Adrenal gland (tissue), 5 donors: ENCODE measurements at regions not wholly inside any gene's neighbourhood (a gene's known extent, or its start where the extent isn't known, plus 50 kb on each side); places are given as distances from the start of the nearest gene placed in this dataset.

Experiments
- POLR2A ChIP-seq, 2 donors: fragments of 450-650 bp; IDR thresholded peaks; one replicate each; pipeline ENCODE4 v1.6.1; 2017; ENCODE audit warnings: antibody characterized with exemption in 2 of 2, mild to moderate bottlenecking in 2 of 2, moderate library complexity in 1 of 2
- TF ChIP-seq, protein P1 (sequence below), 6 experiments: fragments of 450-650 bp in 4 of 6; fragments of 200-600 bp in 2 of 6; sonication (generic) in 1 of 6; IDR thresholded peaks; 1 replicate in 5 of 6; 2 replicates in 1 of 6; pipeline versions ENCODE4 v1.5.1 to v1.8.0; 2016 to 2021; ENCODE audit warnings: antibody characterized with exemption in 6 of 6, mild to moderate bottlenecking in 2 of 6, moderate library complexity in 1 of 6
- donor health status: DM: no; HTN: no; CAD: no.

DNA sequence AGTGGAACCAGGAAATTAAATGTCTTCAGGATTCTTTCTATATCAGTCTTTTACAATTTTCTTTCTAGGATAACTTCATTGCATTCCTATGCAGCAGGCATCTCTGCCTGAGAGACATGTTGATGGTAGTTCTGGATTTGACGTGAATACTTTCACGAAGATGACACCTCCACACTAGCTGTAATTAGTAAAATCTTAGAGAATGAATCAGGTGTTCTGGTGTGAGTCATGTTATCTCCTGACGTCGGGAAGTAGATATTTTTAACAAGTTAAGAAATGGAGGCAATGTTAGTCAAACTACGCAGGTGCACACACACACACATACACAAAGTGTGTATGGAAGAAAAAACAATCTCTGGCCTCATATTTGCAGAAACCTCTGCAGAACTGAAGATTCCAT is 1661.3 kb upstream of the MIR17HG start:
- TF ChIP-seq POLR2A (IDR thresholded peaks at IDR 0.05) = no peak
- TF ChIP-seq, protein P1, sequence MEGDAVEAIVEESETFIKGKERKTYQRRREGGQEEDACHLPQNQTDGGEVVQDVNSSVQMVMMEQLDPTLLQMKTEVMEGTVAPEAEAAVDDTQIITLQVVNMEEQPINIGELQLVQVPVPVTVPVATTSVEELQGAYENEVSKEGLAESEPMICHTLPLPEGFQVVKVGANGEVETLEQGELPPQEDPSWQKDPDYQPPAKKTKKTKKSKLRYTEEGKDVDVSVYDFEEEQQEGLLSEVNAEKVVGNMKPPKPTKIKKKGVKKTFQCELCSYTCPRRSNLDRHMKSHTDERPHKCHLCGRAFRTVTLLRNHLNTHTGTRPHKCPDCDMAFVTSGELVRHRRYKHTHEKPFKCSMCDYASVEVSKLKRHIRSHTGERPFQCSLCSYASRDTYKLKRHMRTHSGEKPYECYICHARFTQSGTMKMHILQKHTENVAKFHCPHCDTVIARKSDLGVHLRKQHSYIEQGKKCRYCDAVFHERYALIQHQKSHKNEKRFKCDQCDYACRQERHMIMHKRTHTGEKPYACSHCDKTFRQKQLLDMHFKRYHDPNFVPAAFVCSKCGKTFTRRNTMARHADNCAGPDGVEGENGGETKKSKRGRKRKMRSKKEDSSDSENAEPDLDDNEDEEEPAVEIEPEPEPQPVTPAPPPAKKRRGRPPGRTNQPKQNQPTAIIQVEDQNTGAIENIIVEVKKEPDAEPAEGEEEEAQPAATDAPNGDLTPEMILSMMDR (IDR thresholded peaks at IDR 0.05) = no peak
